Type B pancreatic cell (in vitro differentiated cells): ENCODE measurements at regions not wholly inside any gene's neighbourhood (a gene's known extent, or its start where the extent isn't known, plus 50 kb on each side); places are given as distances from the start of the nearest gene placed in this dataset.

ENCODE experiments used
- DNase-seq: peaks from one replicate; pipeline ENCODE4 v3.0.0; 2021; ENCODE audit warnings: mixed read lengths; ENCODE audit not compliant: unreplicated experiment; ENCODE audit errors: extremely low spot score
- H3K27ac Mint-ChIP-seq: 2 replicates; pipeline ENCODE4 v1.8.0; 2021; ENCODE audit warnings: mild to moderate bottlenecking, mixed read lengths
- H3K27me3 Mint-ChIP-seq: 2 replicates; pipeline ENCODE4 v1.8.0; 2021; ENCODE audit warnings: mixed read lengths
- H3K36me3 Mint-ChIP-seq: 2 replicates; pipeline ENCODE4 v1.8.0; 2021; ENCODE audit warnings: mixed read lengths
- H3K4me1 Mint-ChIP-seq: one replicate; pipeline ENCODE4 v1.8.0; 2021; ENCODE audit warnings: mixed read lengths; ENCODE audit not compliant: unreplicated experiment
- H3K4me3 Mint-ChIP-seq: 2 replicates; pipeline ENCODE4 v1.8.0; 2021; ENCODE audit warnings: mild to moderate bottlenecking, mixed read lengths
- H3K9me3 Mint-ChIP-seq: 2 replicates; pipeline ENCODE4 v1.8.0; 2021; ENCODE audit warnings: mixed read lengths
- CTCF ChIP-seq: fragments of 200-600 bp; sonication (generic); conservative IDR thresholded peaks from 2 replicates; pipeline ENCODE4 v1.5.0; 2021; ENCODE audit warnings: antibody characterized with exemption, mild to moderate bottlenecking

- Mint-ChIP-seq H3K27me3 (peaks cover 83% of the 10 kb centered on the region), H3K9me3 (no peaks in the 10 kb centered on the region), H3K36me3 (no peaks in the 10 kb centered on the region), H3K4me3 (no peak overlapping the region), H3K4me1 (no peaks in the 10 kb centered on the region), H3K27ac (no peak overlapping the region)
- TF ChIP-seq CTCF = no peak
- no peak for DNase-seq
Measured at GRCh38 chr10:100618091-100618615, 82.4 kb downstream of the HIF1AN start.

GRCh38 chr10:100618632-100619255 lies 83.0 kb downstream of the HIF1AN start:
- Mint-ChIP-seq H3K27me3 (peaks cover 82% of the 10 kb centered on the region), H3K4me3 (no peak overlapping the region), H3K9me3 (no peaks in the 10 kb centered on the region), H3K36me3 (no peaks in the 10 kb centered on the region), H3K27ac (no peak overlapping the region), H3K4me1 (no peaks in the 10 kb centered on the region)
- no peak for DNase-seq
- no peak for TF ChIP-seq CTCF

GRCh38 chr10:100620087-100620835 lies 84.5 kb downstream of the HIF1AN start:
- Mint-ChIP-seq H3K9me3 (no peaks in the 10 kb centered on the region), H3K4me3 (no peak overlapping the region), H3K27me3 (peaks cover 77% of the 10 kb centered on the region), H3K36me3 (no peaks in the 10 kb centered on the region), H3K4me1 (no peaks in the 10 kb centered on the region), H3K27ac (no peak overlapping the region)
- no peak for TF ChIP-seq CTCF
- DNase-seq = no peak

- Mint-ChIP-seq H3K27ac (no peak overlapping the region), H3K9me3 (no peaks in the 10 kb centered on the region), H3K4me1 (no peaks in the 10 kb centered on the region), H3K4me3 (no peak overlapping the region), H3K27me3 (peaks cover 73% of the 10 kb centered on the region), H3K36me3 (no peaks in the 10 kb centered on the region)
- TF ChIP-seq CTCF = no peak
- no peak for DNase-seq
Measured at GRCh38 chr10:100621360-100622205, 85.8 kb downstream of the HIF1AN start.

GRCh38 chr10:100622946-100623345 lies 87.2 kb downstream of the HIF1AN start:
- no peak for TF ChIP-seq CTCF
- Mint-ChIP-seq H3K9me3 (no peaks in the 10 kb centered on the region), H3K27ac (no peak overlapping the region), H3K4me1 (no peaks in the 10 kb centered on the region), H3K4me3 (no peak overlapping the region), H3K27me3 (peaks cover 70% of the 10 kb centered on the region), H3K36me3 (no peaks in the 10 kb centered on the region)
- DNase-seq = no peak
